ENCODE measurements at regions not wholly inside any gene's neighbourhood (a gene's known extent, or its start where the extent isn't known, plus 50 kb on each side); places are given as distances from the start of the nearest gene placed in this dataset.

- ChIA-PET POLR2A (interaction anchor here (1.0 to 1.6 kb wide), 3 partner anchors 131 to 281 kb away, joined by 3 read pairs; no protein-coding TSS in a partner anchor), CTCF (interaction anchor here (0.6 to 0.9 kb wide), 2 partner anchors 210 to 338 kb away, joined by 3 to 4 read pairs; no protein-coding TSS in a partner anchor)
- Mint-ChIP-seq H3K4me1 (ENCODE audit: low read depth) (peaks cover 41% of the 10 kb centered on the region), H3K9me3 (no peaks in the 10 kb centered on the region), H3K4me3 (peak overlapping the region; percentile 19), H3K36me3 (ENCODE audit: low read depth) (no peaks in the 10 kb centered on the region), H3K27ac (peak overlapping the region; percentile 65), H3K27me3 (no peaks in the 10 kb centered on the region)
- no peak for TF ChIP-seq CTCF (IDR thresholded peaks at IDR 0.05)
- ATAC-seq, result peak; percentile 69
- intact Hi-C loops (cut with micrococcal nuclease), result no loop called here
- DNase-seq, result peak; percentile 84
Observed at GRCh38 chr21:35226968-35227744, 178.1 kb upstream of the RUNX1 start.

- Mint-ChIP-seq H3K4me1 (ENCODE audit: low read depth) (peaks cover 49% of the 10 kb centered on the region), H3K4me3 (no peak overlapping the region), H3K36me3 (ENCODE audit: low read depth) (no peaks in the 10 kb centered on the region), H3K27ac (no peak overlapping the region), H3K27me3 (no peaks in the 10 kb centered on the region), H3K9me3 (no peaks in the 10 kb centered on the region)
- POLR2A ChIA-PET, result interaction anchor here (1.0 to 1.6 kb wide), 3 partner anchors 130 to 280 kb away, joined by 3 read pairs; no protein-coding TSS in a partner anchor
- no peak for TF ChIP-seq CTCF (IDR thresholded peaks at IDR 0.05)
- ATAC-seq (no peak), DNase-seq (no peak)
- CTCF ChIA-PET, result interaction anchor here (0.9 kb wide), 1 partner anchor 337 kb away, joined by 4 read pairs; no protein-coding TSS in a partner anchor
- intact Hi-C loops (cut with micrococcal nuclease), result no loop called here
Observed at GRCh38 chr21:35226328-35226727, 177.2 kb upstream of the RUNX1 start.

DNA sequence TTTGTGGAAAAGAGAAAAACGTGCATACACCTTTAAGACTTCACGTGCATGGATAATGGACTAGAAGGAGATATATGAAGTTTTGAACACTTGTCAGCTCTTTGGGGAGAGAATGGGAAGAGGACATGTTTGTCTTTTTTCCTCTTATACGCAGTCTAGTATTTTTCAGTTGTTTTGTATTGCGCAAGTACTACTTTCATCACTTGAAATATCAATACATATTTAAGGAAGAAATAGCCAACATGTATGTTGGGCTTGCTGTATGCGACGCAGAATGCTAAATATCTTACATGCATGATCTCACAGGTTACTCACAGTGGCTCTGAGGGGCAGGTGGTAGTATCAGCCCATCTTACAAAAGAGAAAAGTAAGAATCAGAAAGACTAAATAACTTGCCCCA, 176.5 kb upstream of the RUNX1 start:
- Mint-ChIP-seq H3K4me3 (no peak overlapping the region), H3K9me3 (peaks cover 4% of the 10 kb centered on the region), H3K36me3 (ENCODE audit: low read depth) (no peaks in the 10 kb centered on the region), H3K27ac (no peak overlapping the region), H3K4me1 (ENCODE audit: low read depth) (peaks cover 55% of the 10 kb centered on the region), H3K27me3 (no peaks in the 10 kb centered on the region)
- intact Hi-C loops (cut with micrococcal nuclease), result no loop called here
- DNase-seq (no peak), ATAC-seq (no peak)
- TF ChIP-seq CTCF (IDR thresholded peaks at IDR 0.05), result no peak
- ChIA-PET POLR2A (no interaction called here), CTCF (no interaction called here)

DNA sequence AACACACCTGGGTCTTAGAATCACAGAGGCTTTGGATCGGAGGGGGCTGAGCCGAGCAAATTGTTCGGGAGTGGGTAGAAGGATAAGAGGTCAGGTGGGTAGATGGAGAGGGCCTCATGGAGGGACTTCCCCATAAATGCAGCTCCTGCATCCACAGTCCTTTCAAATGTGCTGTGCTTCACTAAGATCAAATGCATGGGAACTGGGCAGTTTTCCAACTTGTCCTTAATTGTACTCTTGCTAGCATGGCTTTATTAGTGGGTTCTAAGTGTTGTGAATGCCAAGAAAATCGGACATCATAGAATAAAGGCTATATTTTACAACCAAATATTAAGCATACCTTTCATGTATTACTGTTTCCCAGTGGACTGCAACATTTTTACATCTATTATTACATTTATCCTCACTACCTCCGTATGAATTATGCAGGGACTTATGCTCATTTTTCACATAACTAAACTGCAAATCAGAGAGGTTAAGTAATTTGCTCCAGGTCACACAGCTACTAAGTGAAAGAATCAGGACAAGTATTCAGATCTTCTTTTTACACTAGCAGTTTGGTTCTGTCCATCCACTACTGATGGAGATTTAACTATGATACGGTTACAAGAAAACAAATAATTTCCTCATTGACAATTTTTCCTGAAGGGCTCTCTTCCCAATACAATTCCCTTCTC, 174.5 kb upstream of the RUNX1 start:
- DNase-seq (no peak), ATAC-seq (no peak)
- ChIA-PET POLR2A (interaction anchor here (0.9 kb wide), 1 partner anchor 143 kb away, joined by 3 read pairs; no protein-coding TSS in a partner anchor), CTCF (interaction anchor here (0.9 to 1.4 kb wide), 3 partner anchors 16 to 176 kb away, joined by 4 to 5 read pairs (median 4); no protein-coding TSS in a partner anchor)
- Mint-ChIP-seq H3K4me1 (ENCODE audit: low read depth) (peaks cover 59% of the 10 kb centered on the region), H3K4me3 (no peak overlapping the region), H3K9me3 (peaks cover 5% of the 10 kb centered on the region), H3K36me3 (ENCODE audit: low read depth) (no peaks in the 10 kb centered on the region), H3K27ac (peak overlapping the region; percentile 40), H3K27me3 (no peaks in the 10 kb centered on the region)
- TF ChIP-seq CTCF (IDR thresholded peaks at IDR 0.05), result no peak
- intact Hi-C loops (cut with micrococcal nuclease), result loop anchor here (5.0 kb wide), 1 partner anchor 171 kb away; no protein-coding TSS in a partner anchor

Data from activated CD8-positive, alpha-beta T cell treated with anti-CD3 and anti-CD28 coated beads for 36 hours (primary cell).